Posterior cingulate gyrus (tissue), 11 donors: ENCODE measurements at regions not wholly inside any gene's neighbourhood (a gene's known extent, or its start where the extent isn't known, plus 50 kb on each side); places are given as distances from the start of the nearest gene placed in this dataset.
"Not testable (repeated sequence)": the region's sequence is repeated elsewhere in the genome, so short reads cannot be mapped to it uniquely, and the experiment has no call there.

Experiments
- DNase-seq, 10 donors: peaks; one replicate each; pipeline versions ENCODE4 v3.0.0 to v3.0.0-alpha.2; 2020 to 2021; ENCODE audit warnings: mixed read lengths in 3 of 10
- intact Hi-C: fragments of 100-400 bp; cut with DNase I; formaldehyde crosslinking; loops from one replicate; pipeline ENCODE4 v1.15.1; 2023

- intact Hi-C loops, result not testable (repeated sequence)
- DNase-seq, result peak in 1 of 10 donors; percentile 57
Observed at GRCh38 chr22:12036802-12037201, 3491.2 kb upstream of the OR11H1 start.
